ENCODE measurements at regions not wholly inside any gene's neighbourhood (a gene's known extent, or its start where the extent isn't known, plus 50 kb on each side); places are given as distances from the start of the nearest gene placed in this dataset.

- Histone ChIP-seq H3K27ac (ENCODE audit: extremely low read depth, low read depth, low read length) (no peak overlapping the region), H3K36me3 (ENCODE audit: control insufficient read depth in 2 of 2, insufficient read depth in 1 of 2, low read length in 2 of 2) (no peaks in the 10 kb centered on the region), H3K4me3 (ENCODE audit: low read depth, low read length) (no peak overlapping the region), H3K4me1 (ENCODE audit: control insufficient read depth, insufficient read depth, low read length) (no peaks in the 10 kb centered on the region), H3K9me3 (ENCODE audit: control insufficient read depth, insufficient read depth, low read depth, low read length) (no peaks in the 10 kb centered on the region)
- ChIA-PET CTCF (interaction anchor here (0.7 kb wide), 1 partner anchor 647 kb away, joined by 4 read pairs; no protein-coding TSS in a partner anchor), POLR2A (no interaction called here)
- TF ChIP-seq GLI2 (tag by site-specific recombination; IDR thresholded peaks at IDR 0.05; ENCODE audit: borderline replicate concordance, low read depth) (no peak), MYNN (tag by site-specific recombination; IDR thresholded peaks at IDR 0.05; ENCODE audit: borderline replicate concordance) (no peak), ZNF302 (tag by site-specific recombination; IDR thresholded peaks at IDR 0.05; ENCODE audit: low read depth) (no peak), ZNF16 (tag by site-specific recombination; IDR thresholded peaks at IDR 0.05; ENCODE audit: low read depth) (no peak), SETDB1 (IDR thresholded peaks at IDR 0.05; ENCODE audit: insufficient read length, low read length) (no peak), KLF10 (tag by site-specific recombination; IDR thresholded peaks at IDR 0.05) (no peak), RBAK (tag by site-specific recombination; IDR thresholded peaks at IDR 0.05) (no peak), SP3 (tag by site-specific recombination; IDR thresholded peaks at IDR 0.05) (no peak), ZNF488 (tag by site-specific recombination; IDR thresholded peaks at IDR 0.05) (no peak), ZNF121 (tag by site-specific recombination; IDR thresholded peaks at IDR 0.05) (no peak)
Measured at GRCh38 chr10:64762861-64763260, 1241.7 kb downstream of the REEP3 start.

- no peaks in the 10 kb centered on the region for H3K4me1 ChIP-seq (ENCODE audit: control insufficient read depth, insufficient read depth, low read length)
- H3K36me3 ChIP-seq (ENCODE audit: control insufficient read depth in 2 of 2, insufficient read depth in 1 of 2, low read length in 2 of 2), result no peaks in the 10 kb centered on the region
- POLR2A ChIA-PET, result no interaction called here
- H3K9me3 ChIP-seq (ENCODE audit: control insufficient read depth, insufficient read depth, low read depth, low read length), result no peaks in the 10 kb centered on the region
- no peak overlapping the region for H3K27ac ChIP-seq (ENCODE audit: extremely low read depth, low read depth, low read length)
- no peak for TF ChIP-seq ZNF211 (tag by site-specific recombination; IDR thresholded peaks at IDR 0.05; ENCODE audit: low read depth)
- no peak for TF ChIP-seq ZNF529 (tag by site-specific recombination; IDR thresholded peaks at IDR 0.05; ENCODE audit: insufficient replicate concordance)
- TF ChIP-seq CTCF (tag by site-specific recombination; IDR thresholded peaks at IDR 0.05), result no peak
- no peak for TF ChIP-seq ZNF114 (tag by site-specific recombination; IDR thresholded peaks at IDR 0.05)
- no peak for TF ChIP-seq ZNF76 (tag by site-specific recombination; IDR thresholded peaks at IDR 0.05; ENCODE audit: borderline replicate concordance, low read depth)
- no peak for TF ChIP-seq ZNF302 (tag by site-specific recombination; IDR thresholded peaks at IDR 0.05; ENCODE audit: low read depth)
- no peak for TF ChIP-seq KLF10 (tag by site-specific recombination; IDR thresholded peaks at IDR 0.05)
- TF ChIP-seq ZFHX2 (tag by site-specific recombination; conservative IDR thresholded peaks at IDR 0.05), result no peak
- no peak for TF ChIP-seq ZNF513 (tag by site-specific recombination; IDR thresholded peaks at IDR 0.05)
- no peak for TF ChIP-seq ZNF530 (tag by site-specific recombination; IDR thresholded peaks at IDR 0.05; ENCODE audit: low read depth)
- no peak for TF ChIP-seq MZF1 (tag by site-specific recombination; IDR thresholded peaks at IDR 0.05; ENCODE audit: borderline replicate concordance)
- no peak for TF ChIP-seq TRIM28 (IDR thresholded peaks at IDR 0.05; ENCODE audit: borderline replicate concordance, low read length)
- no peak overlapping the region for H3K4me3 ChIP-seq (ENCODE audit: low read depth, low read length)
- CTCF ChIA-PET, result no interaction called here
Measured at GRCh38 chr10:64765498-64765897, 1244.3 kb downstream of the REEP3 start.
